K562 (cell line): ENCODE measurements at regions not wholly inside any gene's neighbourhood (a gene's known extent, or its start where the extent isn't known, plus 50 kb on each side); places are given as distances from the start of the nearest gene placed in this dataset.
A peak's percentile ranks its signal among the peaks of the same experiment; 100 is the strongest.

ENCODE experiments used
- POLR2B ChIP-seq: fragments of 450-650 bp; IDR thresholded peaks from 2 replicates; pipeline ENCODE4 v1.6.1; 2018; ENCODE audit warnings: low read depth; ENCODE audit not compliant: partially characterized antibody
- SIX5 ChIP-seq, 2 experiments: IDR thresholded peaks; 2 replicates each; pipeline ENCODE4 v1.6.1; 2011; ENCODE audit warnings: low read length in 2 of 2, borderline replicate concordance in 1 of 2, low read depth in 1 of 2, mild to moderate bottlenecking in 1 of 2, moderate library complexity in 1 of 2; ENCODE audit not compliant: insufficient read depth in 1 of 2
- SMARCB1 ChIP-seq: IDR thresholded peaks from 2 replicates; pipeline ENCODE4 v1.6.1; 2011; ENCODE audit warnings: improper control_type of control experiment, low read depth; ENCODE audit not compliant: insufficient read length
- U2AF2 ChIP-seq: fragments of 200-400 bp; formaldehyde crosslinking; optimal IDR thresholded peaks from 2 replicates; pipeline ENCODE3; 2017; ENCODE audit warnings: low read depth, mild to moderate bottlenecking, low read length
- ZBTB7A ChIP-seq: IDR thresholded peaks from 2 replicates; pipeline ENCODE4 v1.6.1; 2011; ENCODE audit warnings: low read depth, mild to moderate bottlenecking, low read length, moderate library complexity, borderline replicate concordance; ENCODE audit not compliant: control insufficient read depth
- TF ChIP-seq, protein P1 (sequence below): fragments of 250-450 bp; sonication (Bioruptor Pico); IDR thresholded peaks from 2 replicates; pipeline ENCODE4 v1.4.0; 2020; ENCODE audit warnings: mild to moderate bottlenecking, moderate library complexity, borderline replicate concordance
- TF ChIP-seq, protein P2 (sequence below), 3 experiments: fragments of 200-800 bp in 1 of 3; fragments of 250-450 bp in 1 of 3; fragments of 450-650 bp in 1 of 3; sonication (Bioruptor Pico) in 1 of 3; sonication (Bioruptor generic) in 1 of 3; formaldehyde crosslinking in 1 of 3; IDR thresholded peaks; 2 replicates each; pipeline versions ENCODE4 v1.6.1 to v1.8.0; 2016 to 2022; ENCODE audit warnings: mild to moderate bottlenecking in 2 of 3, missing genetic modification characterization in 2 of 3, missing compliant biosample characterization in 1 of 3, moderate library complexity in 1 of 3
- TF ChIP-seq, protein P3 (sequence below), 2 experiments: fragments of 450-650 bp; IDR thresholded peaks; 2 replicates each; pipeline ENCODE4 v1.6.1; 2016
- TF ChIP-seq, protein P4 (sequence below): fragments of 450-650 bp; IDR thresholded peaks from 2 replicates; pipeline ENCODE4 v1.7.1; 2018; ENCODE audit warnings: mild to moderate bottlenecking, low read depth; ENCODE audit not compliant: partially characterized antibody
- TF ChIP-seq, protein P5 (sequence below): fragments of 250-450 bp; sonication (Bioruptor Pico); IDR thresholded peaks from 2 replicates; pipeline ENCODE4 v1.5.0; 2020; ENCODE audit warnings: mild to moderate bottlenecking
- TF ChIP-seq, protein P6 (sequence below): sonication (generic); formaldehyde crosslinking; IDR thresholded peaks from 2 replicates; pipeline ENCODE4 v1.8.0; 2022; ENCODE audit warnings: mild to moderate bottlenecking, missing genetic modification reagents

DNA sequence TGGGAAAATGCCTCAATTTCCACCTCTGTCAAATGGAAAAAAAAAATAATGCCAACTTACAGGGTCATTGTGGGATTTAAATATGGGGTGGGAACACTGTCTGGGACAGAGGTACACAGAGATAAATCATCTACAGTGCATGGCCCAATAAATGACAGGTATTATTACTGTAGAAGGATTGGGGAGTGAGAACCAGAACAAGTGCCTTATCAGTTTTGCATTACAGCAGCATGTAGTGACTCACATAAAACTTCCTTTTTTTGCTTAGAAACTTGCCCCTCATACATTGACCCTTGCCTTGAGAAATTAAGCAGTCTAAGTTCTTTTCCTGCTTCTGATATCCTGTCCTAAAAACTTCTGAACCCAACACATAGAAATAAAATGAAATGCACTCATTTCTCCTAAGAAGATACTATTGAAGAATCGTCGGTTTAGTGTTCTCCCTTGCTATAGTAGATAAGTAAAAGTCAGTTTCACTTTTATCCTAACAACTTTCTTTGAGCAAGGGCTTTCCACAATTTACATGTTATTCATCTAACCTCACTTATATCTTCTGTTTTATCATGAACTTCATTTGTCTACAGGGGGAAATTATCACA is 121.0 kb upstream of the HAAO start (continued):
- TF ChIP-seq, protein P1, sequence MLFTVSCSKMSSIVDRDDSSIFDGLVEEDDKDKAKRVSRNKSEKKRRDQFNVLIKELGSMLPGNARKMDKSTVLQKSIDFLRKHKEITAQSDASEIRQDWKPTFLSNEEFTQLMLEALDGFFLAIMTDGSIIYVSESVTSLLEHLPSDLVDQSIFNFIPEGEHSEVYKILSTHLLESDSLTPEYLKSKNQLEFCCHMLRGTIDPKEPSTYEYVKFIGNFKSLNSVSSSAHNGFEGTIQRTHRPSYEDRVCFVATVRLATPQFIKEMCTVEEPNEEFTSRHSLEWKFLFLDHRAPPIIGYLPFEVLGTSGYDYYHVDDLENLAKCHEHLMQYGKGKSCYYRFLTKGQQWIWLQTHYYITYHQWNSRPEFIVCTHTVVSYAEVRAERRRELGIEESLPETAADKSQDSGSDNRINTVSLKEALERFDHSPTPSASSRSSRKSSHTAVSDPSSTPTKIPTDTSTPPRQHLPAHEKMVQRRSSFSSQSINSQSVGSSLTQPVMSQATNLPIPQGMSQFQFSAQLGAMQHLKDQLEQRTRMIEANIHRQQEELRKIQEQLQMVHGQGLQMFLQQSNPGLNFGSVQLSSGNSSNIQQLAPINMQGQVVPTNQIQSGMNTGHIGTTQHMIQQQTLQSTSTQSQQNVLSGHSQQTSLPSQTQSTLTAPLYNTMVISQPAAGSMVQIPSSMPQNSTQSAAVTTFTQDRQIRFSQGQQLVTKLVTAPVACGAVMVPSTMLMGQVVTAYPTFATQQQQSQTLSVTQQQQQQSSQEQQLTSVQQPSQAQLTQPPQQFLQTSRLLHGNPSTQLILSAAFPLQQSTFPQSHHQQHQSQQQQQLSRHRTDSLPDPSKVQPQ, result no peak
- TF ChIP-seq SMARCB1 (no peak), U2AF2 (no peak), ZBTB7A (no peak), POLR2B (no peak), SIX5 (IDR thresholded peaks at IDR 0.05; ENCODE audit: borderline replicate concordance in 1 of 2, insufficient read depth in 1 of 2, low read depth in 1 of 2, low read length in 2 of 2) (no peak)
- TF ChIP-seq, protein P2, sequence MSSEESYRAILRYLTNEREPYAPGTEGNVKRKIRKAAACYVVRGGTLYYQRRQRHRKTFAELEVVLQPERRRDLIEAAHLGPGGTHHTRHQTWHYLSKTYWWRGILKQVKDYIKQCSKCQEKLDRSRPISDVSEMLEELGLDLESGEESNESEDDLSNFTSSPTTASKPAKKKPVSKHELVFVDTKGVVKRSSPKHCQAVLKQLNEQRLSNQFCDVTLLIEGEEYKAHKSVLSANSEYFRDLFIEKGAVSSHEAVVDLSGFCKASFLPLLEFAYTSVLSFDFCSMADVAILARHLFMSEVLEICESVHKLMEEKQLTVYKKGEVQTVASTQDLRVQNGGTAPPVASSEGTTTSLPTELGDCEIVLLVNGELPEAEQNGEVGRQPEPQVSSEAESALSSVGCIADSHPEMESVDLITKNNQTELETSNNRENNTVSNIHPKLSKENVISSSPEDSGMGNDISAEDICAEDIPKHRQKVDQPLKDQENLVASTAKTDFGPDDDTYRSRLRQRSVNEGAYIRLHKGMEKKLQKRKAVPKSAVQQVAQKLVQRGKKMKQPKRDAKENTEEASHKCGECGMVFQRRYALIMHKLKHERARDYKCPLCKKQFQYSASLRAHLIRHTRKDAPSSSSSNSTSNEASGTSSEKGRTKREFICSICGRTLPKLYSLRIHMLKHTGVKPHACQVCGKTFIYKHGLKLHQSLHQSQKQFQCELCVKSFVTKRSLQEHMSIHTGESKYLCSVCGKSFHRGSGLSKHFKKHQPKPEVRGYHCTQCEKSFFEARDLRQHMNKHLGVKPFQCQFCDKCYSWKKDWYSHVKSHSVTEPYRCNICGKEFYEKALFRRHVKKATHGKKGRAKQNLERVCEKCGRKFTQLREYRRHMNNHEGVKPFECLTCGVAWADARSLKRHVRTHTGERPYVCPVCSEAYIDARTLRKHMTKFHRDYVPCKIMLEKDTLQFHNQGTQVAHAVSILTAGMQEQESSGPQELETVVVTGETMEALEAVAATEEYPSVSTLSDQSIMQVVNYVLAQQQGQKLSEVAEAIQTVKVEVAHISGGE (CRISPR knock-in tag; IDR thresholded peaks at IDR 0.05), result 0 out of 6 replicates have a peak, but pooled peaks of 1 of the 3 experiments have one; percentile 33
- TF ChIP-seq, protein P3, sequence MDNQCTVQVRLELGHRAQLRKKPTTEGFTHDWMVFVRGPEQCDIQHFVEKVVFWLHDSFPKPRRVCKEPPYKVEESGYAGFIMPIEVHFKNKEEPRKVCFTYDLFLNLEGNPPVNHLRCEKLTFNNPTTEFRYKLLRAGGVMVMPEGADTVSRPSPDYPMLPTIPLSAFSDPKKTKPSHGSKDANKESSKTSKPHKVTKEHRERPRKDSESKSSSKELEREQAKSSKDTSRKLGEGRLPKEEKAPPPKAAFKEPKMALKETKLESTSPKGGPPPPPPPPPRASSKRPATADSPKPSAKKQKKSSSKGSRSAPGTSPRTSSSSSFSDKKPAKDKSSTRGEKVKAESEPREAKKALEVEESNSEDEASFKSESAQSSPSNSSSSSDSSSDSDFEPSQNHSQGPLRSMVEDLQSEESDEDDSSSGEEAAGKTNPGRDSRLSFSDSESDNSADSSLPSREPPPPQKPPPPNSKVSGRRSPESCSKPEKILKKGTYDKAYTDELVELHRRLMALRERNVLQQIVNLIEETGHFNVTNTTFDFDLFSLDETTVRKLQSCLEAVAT (IDR thresholded peaks at IDR 0.05), result no peak
- TF ChIP-seq, protein P4, sequence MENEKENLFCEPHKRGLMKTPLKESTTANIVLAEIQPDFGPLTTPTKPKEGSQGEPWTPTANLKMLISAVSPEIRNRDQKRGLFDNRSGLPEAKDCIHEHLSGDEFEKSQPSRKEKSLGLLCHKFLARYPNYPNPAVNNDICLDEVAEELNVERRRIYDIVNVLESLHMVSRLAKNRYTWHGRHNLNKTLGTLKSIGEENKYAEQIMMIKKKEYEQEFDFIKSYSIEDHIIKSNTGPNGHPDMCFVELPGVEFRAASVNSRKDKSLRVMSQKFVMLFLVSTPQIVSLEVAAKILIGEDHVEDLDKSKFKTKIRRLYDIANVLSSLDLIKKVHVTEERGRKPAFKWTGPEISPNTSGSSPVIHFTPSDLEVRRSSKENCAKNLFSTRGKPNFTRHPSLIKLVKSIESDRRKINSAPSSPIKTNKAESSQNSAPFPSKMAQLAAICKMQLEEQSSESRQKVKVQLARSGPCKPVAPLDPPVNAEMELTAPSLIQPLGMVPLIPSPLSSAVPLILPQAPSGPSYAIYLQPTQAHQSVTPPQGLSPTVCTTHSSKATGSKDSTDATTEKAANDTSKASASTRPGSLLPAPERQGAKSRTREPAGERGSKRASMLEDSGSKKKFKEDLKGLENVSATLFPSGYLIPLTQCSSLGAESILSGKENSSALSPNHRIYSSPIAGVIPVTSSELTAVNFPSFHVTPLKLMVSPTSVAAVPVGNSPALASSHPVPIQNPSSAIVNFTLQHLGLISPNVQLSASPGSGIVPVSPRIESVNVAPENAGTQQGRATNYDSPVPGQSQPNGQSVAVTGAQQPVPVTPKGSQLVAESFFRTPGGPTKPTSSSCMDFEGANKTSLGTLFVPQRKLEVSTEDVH, result no peak
- TF ChIP-seq, protein P5, sequence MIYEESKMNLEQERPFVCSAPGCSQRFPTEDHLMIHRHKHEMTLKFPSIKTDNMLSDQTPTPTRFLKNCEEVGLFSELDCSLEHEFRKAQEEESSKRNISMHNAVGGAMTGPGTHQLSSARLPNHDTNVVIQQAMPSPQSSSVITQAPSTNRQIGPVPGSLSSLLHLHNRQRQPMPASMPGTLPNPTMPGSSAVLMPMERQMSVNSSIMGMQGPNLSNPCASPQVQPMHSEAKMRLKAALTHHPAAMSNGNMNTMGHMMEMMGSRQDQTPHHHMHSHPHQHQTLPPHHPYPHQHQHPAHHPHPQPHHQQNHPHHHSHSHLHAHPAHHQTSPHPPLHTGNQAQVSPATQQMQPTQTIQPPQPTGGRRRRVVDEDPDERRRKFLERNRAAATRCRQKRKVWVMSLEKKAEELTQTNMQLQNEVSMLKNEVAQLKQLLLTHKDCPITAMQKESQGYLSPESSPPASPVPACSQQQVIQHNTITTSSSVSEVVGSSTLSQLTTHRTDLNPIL (CRISPR knock-in tag), result no peak
- TF ChIP-seq, protein P6, sequence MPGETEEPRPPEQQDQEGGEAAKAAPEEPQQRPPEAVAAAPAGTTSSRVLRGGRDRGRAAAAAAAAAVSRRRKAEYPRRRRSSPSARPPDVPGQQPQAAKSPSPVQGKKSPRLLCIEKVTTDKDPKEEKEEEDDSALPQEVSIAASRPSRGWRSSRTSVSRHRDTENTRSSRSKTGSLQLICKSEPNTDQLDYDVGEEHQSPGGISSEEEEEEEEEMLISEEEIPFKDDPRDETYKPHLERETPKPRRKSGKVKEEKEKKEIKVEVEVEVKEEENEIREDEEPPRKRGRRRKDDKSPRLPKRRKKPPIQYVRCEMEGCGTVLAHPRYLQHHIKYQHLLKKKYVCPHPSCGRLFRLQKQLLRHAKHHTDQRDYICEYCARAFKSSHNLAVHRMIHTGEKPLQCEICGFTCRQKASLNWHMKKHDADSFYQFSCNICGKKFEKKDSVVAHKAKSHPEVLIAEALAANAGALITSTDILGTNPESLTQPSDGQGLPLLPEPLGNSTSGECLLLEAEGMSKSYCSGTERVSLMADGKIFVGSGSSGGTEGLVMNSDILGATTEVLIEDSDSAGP (CRISPR knock-in tag), result no peak
